Dermis blood vessel endothelial cell (primary cell): ENCODE measurements at regions not wholly inside any gene's neighbourhood (a gene's known extent, or its start where the extent isn't known, plus 50 kb on each side); places are given as distances from the start of the nearest gene placed in this dataset.

Experiments
- DNase-seq: peaks from one replicate; pipeline ENCODE4 v3.0.0; 2010

GRCh38 chr6:125665295-125665814 is 84.1 kb upstream of the HEY2 start:
- no peak for DNase-seq

- DNase-seq, result peak; percentile 5
Observed at GRCh38 chr6:125667326-125667725, 82.1 kb upstream of the HEY2 start.

GRCh38 chr6:125668071-125668470 is 81.4 kb upstream of the HEY2 start:
- no peak for DNase-seq

GRCh38 chr6:125670568-125670967 is 78.9 kb upstream of the HEY2 start:
- no peak for DNase-seq

- DNase-seq, result no peak
Observed at GRCh38 chr6:125671323-125671722, 78.1 kb upstream of the HEY2 start.

GRCh38 chr6:125674230-125674629 is 75.2 kb upstream of the HEY2 start:
- no peak for DNase-seq

- DNase-seq, result no peak
Observed at GRCh38 chr6:125678601-125679000, 70.8 kb upstream of the HEY2 start.

GRCh38 chr6:125679128-125679527 is 70.3 kb upstream of the HEY2 start:
- DNase-seq, result no peak

GRCh38 chr6:125679651-125680050 is 69.8 kb upstream of the HEY2 start:
- no peak for DNase-seq

GRCh38 chr6:125682939-125683338 is 66.5 kb upstream of the HEY2 start:
- DNase-seq, result no peak

GRCh38 chr6:125688138-125688537 is 61.3 kb upstream of the HEY2 start:
- no peak for DNase-seq

GRCh38 chr6:125693480-125693879 is 56.0 kb upstream of the HEY2 start:
- no peak for DNase-seq

- DNase-seq, result no peak
Observed at GRCh38 chr6:125699591-125699990, 49.8 kb upstream of the HEY2 start.
